ENCODE measurements at regions not wholly inside any gene's neighbourhood (a gene's known extent, or its start where the extent isn't known, plus 50 kb on each side); places are given as distances from the start of the nearest gene placed in this dataset.

GRCh38 chr14:84323450-84323849, 1206.5 kb upstream of the FLRT2 start:
- Histone ChIP-seq H3K4me2 (no peak overlapping the region), H3K4me3 (no peak overlapping the region), H3K9me3 (peaks cover 3% of the 10 kb centered on the region; the same call in 1 of the 3 replicates), H3K4me1 (no peaks in the 10 kb centered on the region), H3K27ac (no peak overlapping the region)
- ChIA-PET CTCF (no interaction called here), POLR2A (no interaction called here)
- TF ChIP-seq EP300 (IDR thresholded peaks at IDR 0.05), result no peak
- no peak for TF ChIP-seq E2F6 (IDR thresholded peaks at IDR 0.05; ENCODE audit: borderline replicate concordance, low read depth)
- no peak for TF ChIP-seq RFX5 (IDR thresholded peaks at IDR 0.05)
- no peak for TF ChIP-seq JUNB (IDR thresholded peaks at IDR 0.05)
- TF ChIP-seq CEBPB (IDR thresholded peaks at IDR 0.05), result no peak
- TF ChIP-seq USF2 (IDR thresholded peaks at IDR 0.05), result no peak
- no peak for TF ChIP-seq NFE2L2 (conservative IDR thresholded peaks at IDR 0.05; ENCODE audit: low read length)
- TF ChIP-seq CHD4 (IDR thresholded peaks at IDR 0.05; ENCODE audit: borderline replicate concordance), result no peak
- no peak for TF ChIP-seq HOXB5 (CRISPR knock-in tag; IDR thresholded peaks at IDR 0.05)
- no peak for TF ChIP-seq BCL3 (IDR thresholded peaks at IDR 0.05)
- TF ChIP-seq PHF8 (IDR thresholded peaks at IDR 0.05; ENCODE audit: borderline replicate concordance, low read depth), result no peak
- TF ChIP-seq HDAC2 (IDR thresholded peaks at IDR 0.05), result no peak
- TF ChIP-seq FOXS1 (CRISPR knock-in tag; IDR thresholded peaks at IDR 0.05), result no peak
- TF ChIP-seq JUN (IDR thresholded peaks at IDR 0.05), result no peak
- TF ChIP-seq REST (IDR thresholded peaks at IDR 0.05), result no peak
- no peak for TF ChIP-seq BHLHE40 (IDR thresholded peaks at IDR 0.05; ENCODE audit: low read depth, low read length)
- ATAC-seq (no peak), FAIRE-seq (no peak), DNase-seq (ENCODE audit: low read depth in 1 of 2, low spot score in 1 of 2) (no peak)
- 3% methylated on average over 4 of the region's 4 CpGs for WGBS (ENCODE audit: missing lambda C conversion rate)

- FAIRE-seq, result no peak
- H3K27ac ChIP-seq, result no peak overlapping the region
- ChIA-PET CTCF (no interaction called here), POLR2A (no interaction called here)
- no peak overlapping the region for H3K4me3 ChIP-seq
- H3K4me2 ChIP-seq, result no peak overlapping the region
- H3K9me3 ChIP-seq, result peaks cover 3% of the 10 kb centered on the region; the same call in 1 of the 3 replicates
- no peaks in the 10 kb centered on the region for H3K4me1 ChIP-seq
- 9% methylated on average over 4 of the region's 4 CpGs for WGBS (ENCODE audit: missing lambda C conversion rate)
- DNase-seq (ENCODE audit: low read depth in 1 of 2, low spot score in 1 of 2), result no peak
- ATAC-seq, result no peak
- TF ChIP-seq RAD21 (conservative IDR thresholded peaks at IDR 0.05 in 1 of 2, IDR thresholded peaks at IDR 0.05 in 1 of 2) (no peak), PBX3 (IDR thresholded peaks at IDR 0.05) (no peak), REST (IDR thresholded peaks at IDR 0.05) (no peak), MAZ (IDR thresholded peaks at IDR 0.05; ENCODE audit: borderline replicate concordance, low read depth, low read length) (no peak), E2F6 (IDR thresholded peaks at IDR 0.05; ENCODE audit: borderline replicate concordance, low read depth) (no peak), POLR2AphosphoS2 (conservative IDR thresholded peaks at IDR 0.05; ENCODE audit: low read length) (no peak), PHF8 (IDR thresholded peaks at IDR 0.05; ENCODE audit: borderline replicate concordance, low read depth) (no peak), ZFP36 (IDR thresholded peaks at IDR 0.05; ENCODE audit: borderline replicate concordance, partially characterized antibody) (no peak), ZC3H11A (IDR thresholded peaks at IDR 0.05) (no peak), SREBF2 (IDR thresholded peaks at IDR 0.05) (no peak), FOSL2 (IDR thresholded peaks at IDR 0.05) (no peak), FOSL2 (CRISPR knock-in tag; IDR thresholded peaks at IDR 0.05) (no peak), BCL3 (IDR thresholded peaks at IDR 0.05) (no peak), CEBPB (IDR thresholded peaks at IDR 0.05) (no peak)
Observed at GRCh38 chr14:84323978-84324377, 1206.0 kb upstream of the FLRT2 start.
